H9 (cell line): ENCODE measurements at regions not wholly inside any gene's neighbourhood (a gene's known extent, or its start where the extent isn't known, plus 50 kb on each side); places are given as distances from the start of the nearest gene placed in this dataset.

Experiments
- DNase-seq: peaks from one replicate; pipeline ENCODE4 v3.0.0-alpha.2; 2017
- H2AFZ ChIP-seq: one replicate; pipeline ENCODE4 v1.6.1; 2013; ENCODE audit warnings: mild to moderate bottlenecking, low read length, control low read depth, moderate library complexity
- H2AK5ac ChIP-seq: 2 replicates; pipeline ENCODE4 v1.6.1; 2013; ENCODE audit warnings: low read length, control low read depth, mixed read lengths; ENCODE audit not compliant: insufficient read length
- H2BK120ac ChIP-seq: one replicate; pipeline ENCODE4 v1.6.1; 2013; ENCODE audit warnings: low read depth, mild to moderate bottlenecking, low read length, control low read depth, inconsistent platforms; ENCODE audit not compliant: poor library complexity, severe bottlenecking
- H2BK12ac ChIP-seq: 2 replicates; pipeline ENCODE4 v1.6.1; 2013; ENCODE audit warnings: low read length, control low read depth, mixed read lengths, low read depth; ENCODE audit not compliant: insufficient read length
- H2BK15ac ChIP-seq: 2 replicates; pipeline ENCODE4 v1.6.1; 2013; ENCODE audit warnings: low read depth, low read length, control low read depth
- H2BK20ac ChIP-seq: one replicate; pipeline ENCODE4 v1.6.1; 2013; ENCODE audit warnings: low read depth, mild to moderate bottlenecking, low read length, control low read depth, inconsistent platforms; ENCODE audit not compliant: poor library complexity, severe bottlenecking
- H2BK5ac ChIP-seq: 2 replicates; pipeline ENCODE4 v1.6.1; 2013; ENCODE audit warnings: low read length, control low read depth, mixed read lengths; ENCODE audit not compliant: insufficient read length
- H3K14ac ChIP-seq: 2 replicates; pipeline ENCODE4 v1.6.1; 2013; ENCODE audit warnings: low read length, control low read depth; ENCODE audit not compliant: insufficient read depth
- H3K18ac ChIP-seq: 2 replicates; pipeline ENCODE4 v1.6.1; 2013; ENCODE audit warnings: low read depth, mild to moderate bottlenecking, mixed read lengths, low read length, control low read depth; ENCODE audit not compliant: insufficient read length
- H3K23ac ChIP-seq: 2 replicates; pipeline ENCODE4 v1.6.1; 2013; ENCODE audit warnings: low read length, control low read depth, mixed read lengths, low read depth; ENCODE audit not compliant: insufficient read length
- H3K23me2 ChIP-seq: 2 replicates; pipeline ENCODE4 v1.6.1; 2013; ENCODE audit warnings: low read depth, mild to moderate bottlenecking, mixed read lengths, low read length, control low read depth; ENCODE audit not compliant: insufficient read length, poor library complexity, severe bottlenecking
- H3K27ac ChIP-seq: 2 replicates; pipeline ENCODE4 v1.5.1; 2013; ENCODE audit warnings: low read length, control low read depth, mixed read lengths, low read depth; ENCODE audit not compliant: insufficient read length
- H3K27me3 ChIP-seq: 2 replicates; pipeline ENCODE4 v1.6.1; 2013; ENCODE audit warnings: low read length, control low read depth, inconsistent platforms; ENCODE audit not compliant: insufficient read depth
- H3K4ac ChIP-seq: 2 replicates; pipeline ENCODE4 v1.6.1; 2013; ENCODE audit warnings: low read depth, mild to moderate bottlenecking, control low read depth, inconsistent platforms, low read length, moderate library complexity
- H3K4me1 ChIP-seq: 2 replicates; pipeline ENCODE4 v1.6.1; 2013; ENCODE audit warnings: low read length, control low read depth, inconsistent platforms; ENCODE audit not compliant: insufficient read depth
- H3K4me2 ChIP-seq: 2 replicates; pipeline ENCODE4 v1.6.1; 2013; ENCODE audit warnings: low read length, control low read depth, mixed read lengths; ENCODE audit not compliant: insufficient read length, insufficient read depth
- H3K56ac ChIP-seq: 2 replicates; pipeline ENCODE4 v1.6.1; 2013; ENCODE audit warnings: low read depth, mild to moderate bottlenecking, mixed read lengths, low read length, control low read depth; ENCODE audit not compliant: insufficient read length
- H3K79me1 ChIP-seq: 2 replicates; pipeline ENCODE4 v1.6.1; 2013; ENCODE audit warnings: low read depth, mild to moderate bottlenecking, moderate library complexity, low read length, control low read depth, inconsistent platforms; ENCODE audit not compliant: insufficient read depth, poor library complexity, severe bottlenecking
- H3K79me2 ChIP-seq: 2 replicates; pipeline ENCODE4 v1.6.1; 2013; ENCODE audit warnings: low read length, control low read depth, inconsistent platforms; ENCODE audit not compliant: insufficient read depth
- H3K9ac ChIP-seq: 2 replicates; pipeline ENCODE4 v1.6.1; 2013; ENCODE audit warnings: low read length, control low read depth, mixed read lengths; ENCODE audit not compliant: insufficient read length; ENCODE audit errors: extremely low read depth
- H3K9me3 ChIP-seq: one replicate; pipeline ENCODE4 v1.6.1; 2013; ENCODE audit warnings: low read depth, low read length, inconsistent platforms; ENCODE audit not compliant: control insufficient read depth
- H3T11ph ChIP-seq: one replicate; pipeline ENCODE4 v1.6.1; 2013; ENCODE audit warnings: mild to moderate bottlenecking, low read length, control low read depth, inconsistent platforms
- H4K20me1 ChIP-seq: one replicate; pipeline ENCODE4 v1.6.1; 2013; ENCODE audit not compliant: control insufficient read depth, insufficient read length, insufficient read depth
- H4K5ac ChIP-seq: 2 replicates; pipeline ENCODE4 v1.6.1; 2013; ENCODE audit warnings: low read depth, mild to moderate bottlenecking, mixed read lengths, low read length, control low read depth; ENCODE audit not compliant: insufficient read length
- H4K8ac ChIP-seq: replicated peaks from 2 replicates; pipeline ENCODE4 v1.6.1; 2013; ENCODE audit warnings: low read length, control low read depth, mixed read lengths, low read depth; ENCODE audit not compliant: insufficient read length
- H4K91ac ChIP-seq: 2 replicates; pipeline ENCODE4 v1.6.1; 2013; ENCODE audit warnings: low read depth, mild to moderate bottlenecking, moderate library complexity, mixed read lengths, low read length, control low read depth; ENCODE audit not compliant: insufficient read length
- H3K27ac Mint-ChIP-seq, 3 experiments: 2 replicates in 2 of 3; 3 replicates in 1 of 3; pipeline ENCODE4 v1.8.0; 2020 to 2021; ENCODE audit warnings: mixed read lengths in 3 of 3, mild to moderate bottlenecking in 1 of 3, moderate library complexity in 1 of 3
- H3K27me3 Mint-ChIP-seq: 2 replicates; pipeline ENCODE4 v1.8.0; 2021; ENCODE audit warnings: low read depth, mild to moderate bottlenecking, moderate library complexity, mixed read lengths
- H3K36me3 Mint-ChIP-seq, 3 experiments: 2 replicates in 2 of 3; 3 replicates in 1 of 3; pipeline ENCODE4 v1.8.0; 2020 to 2021; ENCODE audit warnings: low read depth in 3 of 3, mixed read lengths in 3 of 3; ENCODE audit not compliant: insufficient read depth in 1 of 3
- H3K4me1 Mint-ChIP-seq, 2 experiments: 2 replicates each; pipeline ENCODE4 v1.8.0; 2020; ENCODE audit warnings: mixed read lengths in 2 of 2
- H3K4me3 Mint-ChIP-seq, 2 experiments: 2 replicates in 1 of 2; 3 replicates in 1 of 2; pipeline ENCODE4 v1.8.0; 2020 to 2021; ENCODE audit warnings: mild to moderate bottlenecking in 2 of 2, mixed read lengths in 2 of 2, moderate library complexity in 1 of 2
- H3K9me3 Mint-ChIP-seq, 2 experiments: 2 replicates in 1 of 2; 3 replicates in 1 of 2; pipeline ENCODE4 v1.8.0; 2020; ENCODE audit warnings: mild to moderate bottlenecking in 2 of 2, mixed read lengths in 2 of 2, moderate library complexity in 1 of 2
- WGBS: extraction: QIAGEN DNeasy Blood & Tissue Kit; methylation state at CpG from one replicate; pipeline ENCODE4 v1.1.7; 2013; ENCODE audit warnings: missing lambda C conversion rate, low lambda C conversion rate, mixed read lengths; ENCODE audit not compliant: insufficient read length; ENCODE audit errors: extremely low coverage; 5-methylcytosine and 5-hydroxymethylcytosine counted together
- TF ChIP-seq, protein P1 (sequence below): fragments of 200-600 bp; sonication (generic); conservative IDR thresholded peaks from 3 replicates; pipeline ENCODE4 v1.8.0; 2021; ENCODE audit warnings: antibody characterized with exemption, mild to moderate bottlenecking

DNA sequence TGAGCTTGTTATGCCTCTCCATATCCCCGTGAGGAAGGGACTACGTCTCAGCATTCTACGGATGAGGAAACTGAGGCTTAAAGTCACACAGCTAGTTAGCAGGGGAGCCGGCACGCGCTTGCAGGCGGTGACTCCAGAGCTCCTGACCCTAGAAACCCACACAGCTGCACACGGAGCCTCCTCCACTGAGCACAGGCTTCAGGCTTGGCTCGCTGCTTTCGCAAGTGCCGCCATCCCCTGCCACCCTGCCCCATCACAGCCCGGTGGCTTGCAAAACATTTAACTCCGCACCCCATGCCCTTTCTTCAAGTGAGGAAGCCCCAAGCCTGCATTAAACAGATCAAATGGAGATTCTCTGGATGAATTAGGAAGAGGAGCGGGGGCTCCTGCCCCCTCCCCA lies 138.3 kb downstream of the HSD17B3 start:
- no peaks in the 10 kb centered on the region for H3K9me3 Mint-ChIP-seq
- H2BK5ac ChIP-seq: no peak overlapping the region
- H3K27ac Mint-ChIP-seq: no peak overlapping the region
- H3K9me3 ChIP-seq: no peaks in the 10 kb centered on the region
- H3K56ac ChIP-seq: no peak overlapping the region
- no peak overlapping the region for H2AFZ ChIP-seq
- H3K4me2 ChIP-seq: no peak overlapping the region
- no peak overlapping the region for H4K91ac ChIP-seq
- TF ChIP-seq, protein P1, sequence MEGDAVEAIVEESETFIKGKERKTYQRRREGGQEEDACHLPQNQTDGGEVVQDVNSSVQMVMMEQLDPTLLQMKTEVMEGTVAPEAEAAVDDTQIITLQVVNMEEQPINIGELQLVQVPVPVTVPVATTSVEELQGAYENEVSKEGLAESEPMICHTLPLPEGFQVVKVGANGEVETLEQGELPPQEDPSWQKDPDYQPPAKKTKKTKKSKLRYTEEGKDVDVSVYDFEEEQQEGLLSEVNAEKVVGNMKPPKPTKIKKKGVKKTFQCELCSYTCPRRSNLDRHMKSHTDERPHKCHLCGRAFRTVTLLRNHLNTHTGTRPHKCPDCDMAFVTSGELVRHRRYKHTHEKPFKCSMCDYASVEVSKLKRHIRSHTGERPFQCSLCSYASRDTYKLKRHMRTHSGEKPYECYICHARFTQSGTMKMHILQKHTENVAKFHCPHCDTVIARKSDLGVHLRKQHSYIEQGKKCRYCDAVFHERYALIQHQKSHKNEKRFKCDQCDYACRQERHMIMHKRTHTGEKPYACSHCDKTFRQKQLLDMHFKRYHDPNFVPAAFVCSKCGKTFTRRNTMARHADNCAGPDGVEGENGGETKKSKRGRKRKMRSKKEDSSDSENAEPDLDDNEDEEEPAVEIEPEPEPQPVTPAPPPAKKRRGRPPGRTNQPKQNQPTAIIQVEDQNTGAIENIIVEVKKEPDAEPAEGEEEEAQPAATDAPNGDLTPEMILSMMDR: no peak
- H2BK120ac ChIP-seq: no peak overlapping the region
- H3K23me2 ChIP-seq: no peaks in the 10 kb centered on the region
- H4K5ac ChIP-seq: no peak overlapping the region
- H2BK20ac ChIP-seq: no peak overlapping the region
- H3K18ac ChIP-seq: no peak overlapping the region
- no peak overlapping the region for H2BK15ac ChIP-seq
- no peak overlapping the region for H4K8ac ChIP-seq
- no peaks in the 10 kb centered on the region for H3K79me2 ChIP-seq
- H3K4ac ChIP-seq: no peak overlapping the region
- no peak overlapping the region for H3K27ac ChIP-seq
- H2AK5ac ChIP-seq: no peak overlapping the region
- H3T11ph ChIP-seq: no peak overlapping the region
- H3K27me3 ChIP-seq: no peaks in the 10 kb centered on the region
- no peaks in the 10 kb centered on the region; the same call in 1 of the 2 replicates for H3K4me1 ChIP-seq
- H2BK12ac ChIP-seq: no peak overlapping the region
- H3K36me3 Mint-ChIP-seq: no peaks in the 10 kb centered on the region
- DNase-seq: no peak
- H3K4me3 Mint-ChIP-seq: no peak overlapping the region
- H4K20me1 ChIP-seq: no peaks in the 10 kb centered on the region
- H3K23ac ChIP-seq: no peak overlapping the region
- H3K79me1 ChIP-seq: no peaks in the 10 kb centered on the region
- peaks cover 19% of the 10 kb centered on the region for H3K27me3 Mint-ChIP-seq
- peaks cover under 1 to 5% of the 10 kb centered on the region in 2 experiments; a peak in 3 of 4 replicates for H3K4me1 Mint-ChIP-seq
- no peak overlapping the region for H3K14ac ChIP-seq
- H3K9ac ChIP-seq: no peak overlapping the region
- WGBS: no CpG with 5 or more reads among the region's 14 CpGs
